Effector CD4-positive, alpha-beta T cell (primary cell): ENCODE measurements at regions not wholly inside any gene's neighbourhood (a gene's known extent, or its start where the extent isn't known, plus 50 kb on each side); places are given as distances from the start of the nearest gene placed in this dataset.
"Not testable (repeated sequence)": the region's sequence is repeated elsewhere in the genome, so short reads cannot be mapped to it uniquely, and the experiment has no call there.

Experiments
- DNase-seq: peaks from one replicate; pipeline ENCODE4 v3.0.0-alpha.2; 2020

DNA sequence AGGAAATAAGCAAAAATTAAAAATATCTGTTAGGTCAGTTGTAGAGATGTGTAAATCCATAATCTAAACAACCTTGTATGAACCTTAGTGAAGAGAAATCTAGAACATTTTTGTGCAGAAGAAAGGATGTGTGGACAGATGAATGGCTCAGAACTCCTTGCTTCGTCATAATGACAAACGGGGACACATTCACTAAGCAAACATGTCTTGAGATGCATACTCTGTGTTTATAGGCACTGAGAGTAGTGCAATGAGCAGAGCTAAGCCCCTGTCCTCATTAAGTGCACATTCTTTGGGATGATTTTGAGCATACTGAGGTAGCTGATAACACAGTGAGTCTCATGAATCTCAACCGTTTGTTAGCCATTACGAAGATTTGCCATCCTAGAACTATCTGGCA is 360.6 kb upstream of the ANKRD30A start:
- no peak for DNase-seq

DNA sequence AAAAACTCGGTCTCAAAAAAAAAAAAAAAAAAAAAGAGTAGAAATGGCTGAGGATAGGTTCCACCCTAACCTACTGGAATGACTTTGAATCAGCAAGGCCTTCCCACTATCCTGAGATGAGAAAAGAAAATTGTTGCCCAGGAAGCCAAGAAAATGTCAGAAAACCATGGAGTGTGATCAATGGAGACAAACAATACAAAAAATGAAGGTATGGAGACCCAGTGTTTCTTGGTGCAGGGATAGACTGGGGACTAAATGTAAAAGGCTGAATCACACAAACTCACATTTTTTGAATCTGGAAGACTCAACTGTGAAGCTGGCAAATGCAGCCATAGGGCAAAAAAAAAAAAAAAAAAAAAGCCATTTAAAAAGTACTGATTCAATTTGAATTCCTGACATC is 364.3 kb upstream of the ANKRD30A start:
- DNase-seq = no peak

DNA sequence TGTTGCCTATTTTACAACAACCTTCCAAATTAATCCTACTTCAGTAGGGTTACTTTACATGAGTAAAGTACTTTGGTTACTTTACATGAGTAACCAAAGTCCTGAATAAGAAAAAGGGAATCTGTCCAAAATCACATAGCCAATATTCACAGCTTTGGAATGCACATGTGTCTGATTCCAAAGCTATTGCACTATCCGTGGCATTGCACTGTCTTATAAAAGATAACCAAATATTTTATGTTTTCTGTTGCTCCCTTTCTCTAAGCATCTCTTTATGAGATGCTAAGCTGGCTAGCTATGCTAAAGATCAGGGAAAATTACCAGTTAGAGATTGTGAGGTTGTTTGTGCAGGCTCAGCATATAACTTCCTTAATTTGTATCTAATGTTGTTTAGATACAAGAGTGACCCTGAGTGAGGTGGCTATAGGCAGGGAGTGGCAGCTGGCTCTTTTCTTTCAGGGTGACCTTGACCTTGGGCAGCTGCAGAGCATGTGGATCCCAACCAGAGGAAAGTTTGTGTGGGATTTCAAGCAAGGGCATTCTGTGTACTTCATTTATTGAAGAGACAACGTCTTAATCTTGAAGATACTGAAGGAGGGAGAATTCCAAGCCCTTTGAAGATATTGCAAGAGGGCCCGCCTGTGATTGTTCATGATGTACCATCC is 366.1 kb upstream of the ANKRD30A start:
- no peak for DNase-seq

GRCh38 chr10:36748128-36748871 is 377.1 kb upstream of the ANKRD30A start:
- DNase-seq = no peak

- no peak for DNase-seq
These were observed 385.4 kb upstream of the ANKRD30A start for GRCh38 chr10:36739884-36740445.

DNA sequence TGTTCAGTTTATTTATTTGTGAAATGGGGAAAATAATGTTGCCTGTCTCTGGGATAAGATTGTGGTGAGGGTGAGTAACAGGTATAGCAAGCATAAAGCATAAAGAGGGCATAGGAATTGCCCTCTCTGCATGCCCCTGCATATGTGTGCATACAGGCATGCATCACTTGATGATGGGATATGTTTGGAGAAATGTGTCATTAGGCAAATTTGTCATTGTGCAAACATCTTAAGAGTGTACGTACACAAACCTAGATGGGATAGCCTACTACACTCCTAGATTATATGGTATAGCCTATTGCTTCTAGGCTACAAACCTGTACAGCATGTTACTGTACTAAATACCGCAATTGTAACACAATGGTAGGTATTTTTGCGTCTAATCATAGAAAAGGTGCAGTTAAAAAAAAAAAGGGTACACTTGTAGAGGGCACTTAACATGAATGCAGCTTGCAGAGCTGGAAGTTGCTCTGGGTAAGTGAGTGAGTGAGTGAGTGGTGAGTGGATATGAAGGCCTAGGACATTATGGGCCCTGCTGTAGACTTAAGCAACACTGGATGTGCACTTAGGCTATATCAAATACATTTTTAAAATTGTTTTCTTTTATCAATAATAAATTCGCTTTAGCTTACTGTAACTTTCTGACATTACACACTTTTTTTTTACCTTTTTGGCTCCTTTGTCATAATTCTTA is 386.5 kb upstream of the ANKRD30A start:
- DNase-seq = no peak

- DNase-seq = no peak
These were observed 389.1 kb upstream of the ANKRD30A start for GRCh38 chr10:36736311-36736710.

- not testable (repeated sequence) for DNase-seq
These were observed 390.8 kb upstream of the ANKRD30A start for GRCh38 chr10:36734590-36734989.

- DNase-seq = no peak
These were observed 395.1 kb upstream of the ANKRD30A start for GRCh38 chr10:36730316-36730715.

DNA sequence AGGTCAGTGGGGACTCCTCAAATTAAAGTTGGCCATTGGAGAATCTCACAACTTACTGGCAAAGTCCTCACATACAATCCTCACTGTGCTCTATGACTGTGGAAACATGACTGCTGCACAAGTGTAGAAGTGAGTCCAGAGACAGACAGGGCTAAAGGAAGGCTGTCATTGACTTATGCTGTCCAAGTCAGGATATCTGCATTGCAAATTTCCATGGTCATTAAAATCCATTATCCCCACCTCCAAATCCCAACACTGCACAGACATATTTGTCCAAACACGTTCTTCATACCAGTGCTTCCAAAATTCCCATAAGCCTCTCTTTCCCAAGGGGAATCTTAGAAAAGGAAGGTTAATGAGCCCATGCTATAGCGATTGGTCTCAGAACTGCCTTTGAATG is 396.8 kb upstream of the ANKRD30A start:
- DNase-seq = no peak

- no peak for DNase-seq
These were observed 399.5 kb upstream of the ANKRD30A start for GRCh38 chr10:36725581-36726520.

DNA sequence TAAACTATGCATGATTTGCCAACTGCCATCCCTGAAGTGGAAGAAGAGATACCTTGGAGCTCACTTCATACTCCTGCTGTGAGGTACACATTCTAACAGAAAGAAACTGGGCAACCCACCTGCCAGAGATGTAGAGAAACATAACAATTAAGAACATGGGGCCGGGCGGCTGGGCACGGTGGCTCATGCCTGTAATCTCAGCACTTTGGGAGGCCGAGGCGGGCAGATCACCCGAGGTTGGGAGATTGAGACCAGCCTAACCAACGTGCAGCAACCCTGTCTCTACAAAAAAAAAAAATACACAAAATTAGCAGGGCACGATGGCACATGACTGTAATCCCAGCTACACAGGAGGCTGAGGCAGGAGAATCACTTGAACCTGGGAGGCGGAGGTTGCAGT is 402.6 kb upstream of the ANKRD30A start:
- DNase-seq = no peak

DNA sequence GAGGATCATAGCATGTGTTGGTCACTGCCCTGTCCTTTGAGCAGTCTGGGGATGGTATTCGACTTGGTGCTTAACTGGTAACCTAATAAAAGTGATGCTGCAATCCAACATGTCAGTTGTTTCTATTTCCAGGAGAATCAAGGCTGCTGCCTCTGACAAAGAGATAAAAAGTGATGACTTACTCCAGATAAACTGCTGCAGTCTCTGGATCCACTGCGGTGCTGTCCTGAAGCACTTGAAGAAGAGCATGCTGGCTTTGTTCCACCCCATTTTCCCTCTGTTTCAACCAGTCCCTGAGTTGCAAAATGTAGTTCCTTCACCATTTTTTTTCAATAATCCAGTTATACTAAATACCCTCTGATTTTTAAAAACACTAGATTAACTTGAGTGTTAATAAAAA is 403.5 kb upstream of the ANKRD30A start:
- DNase-seq = no peak

- no peak for DNase-seq
These were observed 404.5 kb upstream of the ANKRD30A start for GRCh38 chr10:36720895-36721294.

DNA sequence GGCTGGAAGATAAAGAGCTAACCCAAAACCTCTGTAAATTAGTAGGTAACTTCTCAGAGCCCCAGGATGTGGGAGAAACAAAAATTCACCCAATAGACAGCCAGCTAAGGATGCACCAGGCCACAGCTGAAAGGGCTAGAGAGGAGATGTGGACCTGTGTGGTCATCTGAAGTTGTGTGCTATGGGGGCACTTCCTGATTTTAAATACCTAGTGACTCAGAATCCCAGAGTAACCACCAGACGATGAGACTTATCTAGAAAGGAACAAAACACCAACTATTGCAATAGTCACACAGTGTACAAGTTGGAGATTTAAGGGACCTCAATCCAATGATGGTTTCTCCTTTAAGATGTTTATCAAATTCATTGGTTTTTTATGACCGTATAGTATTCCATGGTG is 408.3 kb upstream of the ANKRD30A start:
- no peak for DNase-seq

GRCh38 chr10:36716291-36716690 is 409.1 kb upstream of the ANKRD30A start:
- no peak for DNase-seq

DNA sequence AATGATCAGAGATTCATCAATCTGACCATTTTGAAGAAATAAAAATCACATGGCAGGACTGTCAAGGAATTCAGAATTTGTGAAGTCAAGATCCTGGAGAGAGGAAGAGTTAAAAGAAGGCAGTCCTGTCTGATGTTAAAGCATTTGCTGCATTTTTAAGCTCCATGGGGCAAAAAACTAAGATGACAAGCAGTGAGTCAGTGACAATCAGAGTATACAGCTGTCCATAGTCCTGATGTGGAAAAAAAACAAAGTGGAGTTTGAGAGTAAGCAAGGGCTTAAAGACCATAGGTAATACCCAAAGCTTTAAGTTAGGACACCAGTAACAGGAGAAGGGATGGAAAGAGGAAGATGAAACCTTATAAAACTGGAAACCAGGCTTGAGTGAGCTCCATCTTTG is 412.7 kb upstream of the ANKRD30A start:
- DNase-seq = no peak

GRCh38 chr10:36711361-36711760 is 414.0 kb upstream of the ANKRD30A start:
- no peak for DNase-seq

DNA sequence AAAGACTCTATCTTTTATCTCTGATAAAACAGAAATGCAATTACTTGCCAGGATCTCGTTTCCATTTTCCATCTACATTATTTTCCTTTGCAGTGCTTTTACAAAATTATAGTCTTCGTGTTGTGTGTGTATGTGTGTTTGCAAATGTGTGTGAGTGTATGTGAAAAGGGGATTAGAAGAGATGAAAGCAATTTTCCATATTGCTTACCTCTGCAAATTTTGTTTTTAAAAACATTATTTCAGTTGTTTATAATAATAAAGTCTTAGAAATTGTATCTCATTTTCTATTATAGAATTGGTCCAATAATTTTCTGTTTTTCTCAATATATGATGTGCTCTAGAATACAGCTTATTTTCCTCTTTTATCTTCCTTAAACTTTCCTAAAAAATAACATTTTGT is 421.3 kb upstream of the ANKRD30A start:
- no peak for DNase-seq

DNA sequence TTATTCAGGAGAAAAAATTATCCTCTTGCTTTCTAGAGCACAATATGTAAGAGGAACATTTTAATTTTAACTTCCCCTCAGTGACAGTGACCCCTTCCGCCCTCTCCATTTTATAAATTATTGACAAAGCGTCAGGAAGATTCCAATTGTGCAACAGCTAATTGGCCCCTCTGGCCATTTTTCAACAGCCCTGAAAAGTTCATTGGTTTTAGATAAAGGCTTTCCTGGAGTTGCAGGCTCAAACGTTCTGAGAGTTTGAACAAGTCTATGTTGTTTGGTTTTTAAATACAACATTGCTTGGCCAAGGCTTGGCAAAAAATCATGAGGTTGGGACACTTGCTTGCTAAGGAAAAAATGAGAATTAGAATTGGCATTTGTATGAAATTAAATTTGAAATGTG is 422.2 kb upstream of the ANKRD30A start:
- no peak for DNase-seq

DNA sequence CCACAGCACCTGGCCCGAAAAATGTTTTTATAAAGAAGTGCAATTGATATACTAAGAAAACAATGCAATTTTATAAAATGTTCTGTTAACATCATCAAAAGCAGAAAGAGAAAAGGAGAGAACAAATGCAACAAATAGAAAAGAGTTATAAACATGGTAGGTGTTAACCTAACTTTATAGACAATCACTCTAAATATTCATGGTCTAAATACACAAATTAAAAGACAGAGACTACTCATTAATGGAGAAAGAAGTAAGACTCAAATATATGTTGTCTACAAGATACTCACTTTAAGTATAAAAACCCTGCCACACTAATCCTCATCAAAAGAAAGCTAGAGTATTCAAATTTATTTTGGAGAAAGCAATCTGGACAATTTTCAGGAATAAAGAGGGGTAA is 425.3 kb upstream of the ANKRD30A start:
- DNase-seq = no peak

- DNase-seq = no peak
These were observed 432.6 kb upstream of the ANKRD30A start for GRCh38 chr10:36692759-36693158.

DNA sequence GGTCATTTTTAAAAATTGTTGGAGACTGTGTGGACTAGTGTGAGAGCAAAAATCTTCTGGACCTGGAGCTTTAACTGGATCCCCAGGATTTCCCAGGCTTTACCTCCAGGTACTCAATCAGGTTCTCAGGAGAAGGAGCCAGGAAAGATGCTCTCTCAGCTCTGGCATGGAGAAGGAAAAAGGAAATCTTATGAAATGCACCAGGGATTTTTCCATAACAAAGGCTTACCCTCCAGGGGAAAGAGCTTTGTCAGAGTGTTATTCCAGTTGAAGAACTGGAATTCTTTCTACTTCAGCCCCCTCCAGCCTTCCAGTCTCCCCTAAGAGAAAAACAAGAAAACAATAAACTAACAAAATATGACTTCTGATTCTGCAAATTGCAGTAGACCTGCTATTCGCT is 436.7 kb upstream of the ANKRD30A start:
- no peak for DNase-seq
